Osteocyte (in vitro differentiated cells): ENCODE measurements at regions not wholly inside any gene's neighbourhood (a gene's known extent, or its start where the extent isn't known, plus 50 kb on each side); places are given as distances from the start of the nearest gene placed in this dataset.
"Not testable (repeated sequence)": the region's sequence is repeated elsewhere in the genome, so short reads cannot be mapped to it uniquely, and the experiment has no call there.

Experiments
- DNase-seq: peaks from one replicate; pipeline ENCODE4 v3.0.0; 2021; ENCODE audit warnings: mixed read lengths; ENCODE audit not compliant: unreplicated experiment; ENCODE audit errors: extremely low spot score
- H3K27ac Mint-ChIP-seq: one replicate; pipeline ENCODE4 v1.8.0; 2021; ENCODE audit warnings: mild to moderate bottlenecking, mixed read lengths; ENCODE audit not compliant: unreplicated experiment
- H3K27me3 Mint-ChIP-seq: one replicate; pipeline ENCODE4 v1.8.0; 2021; ENCODE audit warnings: mixed read lengths; ENCODE audit not compliant: unreplicated experiment
- H3K36me3 Mint-ChIP-seq: one replicate; pipeline ENCODE4 v1.8.0; 2021; ENCODE audit warnings: mixed read lengths; ENCODE audit not compliant: unreplicated experiment
- H3K4me1 Mint-ChIP-seq: one replicate; pipeline ENCODE4 v1.8.0; 2021; ENCODE audit warnings: mixed read lengths; ENCODE audit not compliant: unreplicated experiment
- H3K4me3 Mint-ChIP-seq: one replicate; pipeline ENCODE4 v1.8.0; 2021; ENCODE audit warnings: mild to moderate bottlenecking, moderate library complexity, mixed read lengths; ENCODE audit not compliant: unreplicated experiment
- H3K9me3 Mint-ChIP-seq: one replicate; pipeline ENCODE4 v1.8.0; 2021; ENCODE audit warnings: mixed read lengths; ENCODE audit not compliant: unreplicated experiment
- TF ChIP-seq, protein P1 (sequence below): fragments of 200-600 bp; sonication (generic); IDR thresholded peaks from 2 replicates; pipeline ENCODE4 v1.5.0; 2021; ENCODE audit warnings: antibody characterized with exemption, mild to moderate bottlenecking, moderate library complexity

DNA sequence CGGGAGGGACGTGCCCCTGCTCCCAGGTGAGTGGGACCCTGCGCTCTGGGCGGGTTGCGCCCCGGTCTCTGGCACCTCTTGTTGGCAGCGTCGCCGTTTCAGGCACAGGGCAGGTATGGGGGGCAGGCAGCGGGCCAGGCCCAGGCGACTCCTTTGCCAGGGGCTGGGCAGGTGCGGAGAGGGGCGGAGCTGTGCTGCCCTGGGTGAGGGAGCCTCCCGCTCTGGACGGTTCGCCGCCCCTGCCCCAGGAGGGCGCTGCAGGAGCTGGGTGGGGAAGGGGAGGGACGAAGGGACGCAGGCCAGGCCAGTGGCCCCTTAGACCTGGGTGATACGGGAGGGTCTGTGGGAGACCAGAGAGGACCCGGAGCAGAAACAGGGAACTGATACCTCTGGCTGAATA is 663.9 kb upstream of the DEFB115 start:
- H3K27ac Mint-ChIP-seq: no peak overlapping the region
- no peak overlapping the region for H3K4me3 Mint-ChIP-seq
- TF ChIP-seq, protein P1, sequence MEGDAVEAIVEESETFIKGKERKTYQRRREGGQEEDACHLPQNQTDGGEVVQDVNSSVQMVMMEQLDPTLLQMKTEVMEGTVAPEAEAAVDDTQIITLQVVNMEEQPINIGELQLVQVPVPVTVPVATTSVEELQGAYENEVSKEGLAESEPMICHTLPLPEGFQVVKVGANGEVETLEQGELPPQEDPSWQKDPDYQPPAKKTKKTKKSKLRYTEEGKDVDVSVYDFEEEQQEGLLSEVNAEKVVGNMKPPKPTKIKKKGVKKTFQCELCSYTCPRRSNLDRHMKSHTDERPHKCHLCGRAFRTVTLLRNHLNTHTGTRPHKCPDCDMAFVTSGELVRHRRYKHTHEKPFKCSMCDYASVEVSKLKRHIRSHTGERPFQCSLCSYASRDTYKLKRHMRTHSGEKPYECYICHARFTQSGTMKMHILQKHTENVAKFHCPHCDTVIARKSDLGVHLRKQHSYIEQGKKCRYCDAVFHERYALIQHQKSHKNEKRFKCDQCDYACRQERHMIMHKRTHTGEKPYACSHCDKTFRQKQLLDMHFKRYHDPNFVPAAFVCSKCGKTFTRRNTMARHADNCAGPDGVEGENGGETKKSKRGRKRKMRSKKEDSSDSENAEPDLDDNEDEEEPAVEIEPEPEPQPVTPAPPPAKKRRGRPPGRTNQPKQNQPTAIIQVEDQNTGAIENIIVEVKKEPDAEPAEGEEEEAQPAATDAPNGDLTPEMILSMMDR: no peak
- peaks cover 17% of the 10 kb centered on the region for H3K9me3 Mint-ChIP-seq
- DNase-seq: no peak
- no peaks in the 10 kb centered on the region for H3K4me1 Mint-ChIP-seq
- H3K27me3 Mint-ChIP-seq: no peaks in the 10 kb centered on the region
- H3K36me3 Mint-ChIP-seq: no peaks in the 10 kb centered on the region

GRCh38 chr20:30594112-30594511 is 663.4 kb upstream of the DEFB115 start:
- Mint-ChIP-seq H3K27me3 (no peaks in the 10 kb centered on the region), H3K9me3 (peaks cover 13% of the 10 kb centered on the region), H3K4me3 (no peak overlapping the region), H3K36me3 (no peaks in the 10 kb centered on the region), H3K27ac (no peak overlapping the region), H3K4me1 (no peaks in the 10 kb centered on the region)
- TF ChIP-seq, protein P1: no peak
- DNase-seq: no peak

- TF ChIP-seq, protein P1: no peak
- Mint-ChIP-seq H3K4me1 (no peaks in the 10 kb centered on the region), H3K36me3 (no peaks in the 10 kb centered on the region), H3K9me3 (peaks cover 19% of the 10 kb centered on the region), H3K27me3 (no peaks in the 10 kb centered on the region), H3K27ac (no peak overlapping the region), H3K4me3 (no peak overlapping the region)
- DNase-seq: no peak
Observed at GRCh38 chr20:30595698-30596097, 661.8 kb upstream of the DEFB115 start.

DNA sequence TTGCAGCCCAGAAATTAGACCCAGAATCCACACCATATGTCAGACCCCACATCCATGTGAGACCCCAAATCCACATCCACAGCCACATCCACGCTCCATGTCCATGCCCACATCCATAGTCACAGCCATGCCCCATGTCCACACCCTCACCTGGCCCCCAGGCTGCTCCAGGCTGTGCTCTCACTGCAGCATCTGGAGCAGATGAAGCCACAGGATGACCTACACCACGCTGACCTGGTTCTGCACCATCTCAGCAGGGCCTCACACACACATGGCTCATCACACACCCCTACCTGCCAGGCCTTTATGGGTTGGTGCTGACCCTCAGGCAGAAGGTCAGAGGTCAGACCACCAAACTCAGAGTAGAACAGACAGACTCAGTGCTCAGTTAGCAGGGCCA is 660.0 kb upstream of the DEFB115 start:
- H3K4me1 Mint-ChIP-seq, DNase-seq, H3K27me3 Mint-ChIP-seq, H3K36me3 Mint-ChIP-seq, H3K4me3 Mint-ChIP-seq, H3K27ac Mint-ChIP-seq: not testable (repeated sequence)
- peaks cover 26% of the 10 kb centered on the region for H3K9me3 Mint-ChIP-seq

DNA sequence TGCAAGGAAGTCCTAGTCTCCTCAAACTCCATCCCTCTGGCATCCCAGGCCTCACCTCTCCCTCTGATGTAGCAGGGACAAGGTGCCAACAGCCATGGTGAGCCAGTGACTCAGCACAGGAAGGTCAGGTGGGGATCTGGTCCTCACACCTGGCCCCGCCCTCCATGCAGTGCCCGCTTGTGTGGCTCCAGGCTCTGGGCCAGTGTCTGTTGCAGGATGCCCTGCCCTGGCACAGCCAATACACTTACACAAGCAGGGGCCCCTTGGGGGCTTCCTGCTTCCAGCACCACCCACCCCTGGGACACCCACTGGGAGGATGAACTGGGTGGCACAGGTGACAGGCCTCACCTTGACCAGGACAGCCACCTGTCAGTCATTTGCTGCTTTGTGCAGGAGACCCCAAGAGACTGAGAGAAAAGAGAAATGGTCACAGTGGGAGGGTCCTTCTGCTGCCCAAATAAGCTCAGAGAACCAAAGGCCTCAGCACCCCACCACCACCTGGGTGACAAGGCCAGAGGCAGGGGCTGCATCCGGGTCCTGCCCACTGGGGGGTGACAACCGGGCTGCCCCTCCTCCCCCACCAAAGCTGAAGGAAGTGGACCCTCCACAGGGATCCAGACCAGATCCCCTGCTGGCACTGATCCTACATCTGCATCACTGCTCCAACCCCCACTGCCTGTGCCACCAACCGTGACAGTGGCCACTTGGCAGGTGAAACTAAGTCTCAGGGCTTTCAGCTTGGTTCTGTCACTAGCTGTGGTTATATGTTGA is 658.8 kb upstream of the DEFB115 start:
- Mint-ChIP-seq H3K36me3 (no peaks in the 10 kb centered on the region), H3K27ac (no peak overlapping the region), H3K9me3 (peaks cover 26% of the 10 kb centered on the region), H3K4me3 (no peak overlapping the region), H3K4me1 (no peaks in the 10 kb centered on the region), H3K27me3 (no peaks in the 10 kb centered on the region)
- TF ChIP-seq, protein P1: no peak
- DNase-seq: peak; percentile 78
